Aorta (tissue), 5 donors: ENCODE measurements at regions not wholly inside any gene's neighbourhood (a gene's known extent, or its start where the extent isn't known, plus 50 kb on each side); places are given as distances from the start of the nearest gene placed in this dataset.

Experiments used
- ATAC-seq: fragments of 200-7000 bp; cut with Tn5 transposase; one replicate; pipeline ENCODE4 v1.9.1; 2022; ENCODE audit warnings: moderate library complexity; ENCODE audit not compliant: low FRiP score
- DNase-seq, 2 donors: peaks; one replicate each; pipeline ENCODE4 v3.0.0-alpha.2; 2020
- H3K27ac ChIP-seq, 2 donors: one replicate each; pipeline ENCODE4 v1.5.1; 2013; ENCODE audit warnings: low read length in 2 of 2, mild to moderate bottlenecking in 2 of 2, moderate library complexity in 2 of 2, control low read depth in 1 of 2, inconsistent platforms in 1 of 2, low read depth in 1 of 2
- H3K27me3 ChIP-seq, 2 donors: one replicate each; pipeline ENCODE4 v1.6.1; 2013; ENCODE audit warnings: control low read depth in 1 of 2, low read length in 1 of 2, mild to moderate bottlenecking in 1 of 2, moderate library complexity in 1 of 2; ENCODE audit not compliant: insufficient read depth in 2 of 2, control insufficient read depth in 1 of 2
- H3K36me3 ChIP-seq, 2 donors: one replicate each; pipeline ENCODE4 v1.6.1; 2013; ENCODE audit warnings: control low read depth in 1 of 2, low read length in 1 of 2, mild to moderate bottlenecking in 1 of 2; ENCODE audit not compliant: insufficient read depth in 2 of 2, control insufficient read depth in 1 of 2
- H3K4me1 ChIP-seq, 2 donors: one replicate each; pipeline ENCODE4 v1.6.1; 2013; ENCODE audit warnings: low read length in 2 of 2, control low read depth in 1 of 2, mild to moderate bottlenecking in 1 of 2, moderate library complexity in 1 of 2; ENCODE audit not compliant: insufficient read depth in 2 of 2, control insufficient read depth in 1 of 2
- H3K4me3 ChIP-seq, 2 donors: one replicate each; pipeline ENCODE4 v1.5.1; 2013; ENCODE audit warnings: low read length in 2 of 2, control low read depth in 1 of 2, mild to moderate bottlenecking in 1 of 2
- H3K9me3 ChIP-seq: one replicate; pipeline ENCODE4 v1.6.1; 2013; ENCODE audit warnings: mild to moderate bottlenecking, low read length; ENCODE audit not compliant: control insufficient read depth
- WGBS, 2 donors: extraction: QIAGEN DNeasy Blood & Tissue Kit; methylation state at CpG; one replicate each; pipeline ENCODE4 v1.1.7; 2013; 5-methylcytosine and 5-hydroxymethylcytosine counted together
- intact Hi-C, 2 donors: fragments of 100-400 bp; cut with DNase I; formaldehyde crosslinking; loops; one replicate each; pipeline versions ENCODE4 v1.14.2 to v1.15.0; 2022
- donor health status: healthy with polysubstance abuse.
- donor health status: Bipolar disorder and iron deficiency.
- donor health status: DM: no; HTN: no; CAD: no.
- donor health status: DM: no; HTN: no; CAD: no.
- donor health status: DM: yes; HTN: yes; CAD: no.

DNA sequence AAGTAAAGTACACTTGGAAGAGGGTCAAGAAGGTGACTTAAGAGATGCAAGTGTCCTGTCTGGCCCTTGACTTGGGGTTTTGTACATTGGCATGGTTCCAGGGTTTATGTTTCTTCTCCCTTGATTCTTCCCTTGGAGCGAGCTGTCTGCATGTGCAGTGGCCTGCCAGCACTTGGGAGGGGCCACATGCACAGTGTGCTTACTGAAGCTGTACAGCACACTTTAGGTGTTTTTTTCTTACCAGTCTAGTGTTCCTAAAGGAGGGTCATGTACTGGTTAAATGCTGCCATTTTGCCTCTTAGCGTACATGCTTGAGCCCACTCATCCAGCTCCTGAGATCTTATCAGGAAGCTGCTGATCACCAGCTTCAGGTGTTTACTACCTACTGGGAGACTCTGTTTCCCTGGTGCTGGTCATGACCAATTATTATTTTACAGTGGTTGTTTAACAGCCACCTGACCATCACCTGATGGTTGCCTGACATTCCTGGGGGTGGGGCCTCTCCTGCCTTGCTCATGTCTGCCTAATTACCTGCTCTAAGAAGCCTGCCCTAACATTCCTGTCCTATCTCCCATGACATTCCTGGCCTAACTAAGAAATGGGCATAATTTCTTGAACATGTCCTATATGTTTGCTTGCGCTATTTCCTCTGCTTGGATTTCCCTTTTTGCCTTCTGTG, 182.9 kb downstream of the MCHR2 start:
- ATAC-seq: no peak
- WGBS, 2 donors: 83 to 86% methylated on average over 3 of the region's 3 CpGs
- Histone ChIP-seq H3K9me3 (no peaks in the 10 kb centered on the region), H3K4me1 (no peaks in the 10 kb centered on the region), H3K27me3 (peaks cover 5% of the 10 kb centered on the region in 2 donors), H3K36me3 (no peaks in the 10 kb centered on the region), H3K27ac (no peak overlapping the region), H3K4me3 (no peak overlapping the region)
- no peak for DNase-seq
- intact Hi-C loops: no loop called here

DNA sequence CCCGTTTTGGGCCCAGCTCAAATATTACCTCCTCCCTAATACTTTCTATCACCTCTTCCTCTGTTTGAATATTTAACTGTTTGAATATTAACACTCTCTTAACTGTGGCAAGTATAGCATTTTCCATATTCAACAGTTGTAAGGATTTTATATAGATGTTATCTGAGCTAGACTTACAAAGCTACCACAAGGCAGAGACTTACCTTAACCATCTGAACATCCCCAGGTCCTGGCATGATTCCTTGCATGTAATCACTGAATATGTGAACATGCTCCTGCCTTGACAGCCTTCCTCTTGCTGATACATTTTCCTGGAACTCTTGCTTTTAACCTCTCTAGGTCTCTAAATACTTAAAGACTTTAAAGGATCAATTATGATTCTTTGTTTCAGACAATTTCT, 182.4 kb downstream of the MCHR2 start:
- Histone ChIP-seq H3K9me3 (no peaks in the 10 kb centered on the region), H3K36me3 (no peaks in the 10 kb centered on the region), H3K4me3 (no peak overlapping the region), H3K27me3 (peaks cover 5% of the 10 kb centered on the region in 2 donors), H3K27ac (no peak overlapping the region), H3K4me1 (no peaks in the 10 kb centered on the region)
- intact Hi-C loops: no loop called here
- DNase-seq: no peak
- 65 to 77% methylated on average over 1 of the region's 1 CpG for WGBS, 2 donors
- no peak for ATAC-seq

DNA sequence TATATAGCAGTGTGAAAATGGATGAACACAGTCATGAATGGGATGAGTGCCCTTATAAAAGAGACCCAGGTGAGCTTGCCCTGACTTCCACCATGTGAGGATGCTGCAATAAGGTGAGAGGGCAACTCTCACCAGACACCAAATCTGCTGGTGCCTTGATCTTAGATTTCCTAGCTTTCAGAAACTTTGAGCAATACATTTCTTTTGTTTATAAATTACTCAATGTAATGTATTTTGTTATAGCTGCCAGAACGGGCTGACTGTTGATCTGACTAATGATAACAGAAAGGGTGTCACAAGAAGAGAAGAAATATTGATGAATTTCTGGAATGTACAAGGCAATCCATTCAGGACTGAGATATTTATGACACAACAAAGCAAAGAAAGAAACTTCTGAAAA, 180.5 kb downstream of the MCHR2 start:
- Histone ChIP-seq H3K27me3 (peaks cover 5% of the 10 kb centered on the region in 2 donors), H3K9me3 (no peaks in the 10 kb centered on the region), H3K27ac (no peak overlapping the region), H3K36me3 (no peaks in the 10 kb centered on the region), H3K4me3 (no peak overlapping the region), H3K4me1 (no peaks in the 10 kb centered on the region)
- DNase-seq: no peak
- no peak for ATAC-seq
- intact Hi-C loops: no loop called here
- 0% methylated on average over 1 of the region's 1 CpG for WGBS, 2 donors

DNA sequence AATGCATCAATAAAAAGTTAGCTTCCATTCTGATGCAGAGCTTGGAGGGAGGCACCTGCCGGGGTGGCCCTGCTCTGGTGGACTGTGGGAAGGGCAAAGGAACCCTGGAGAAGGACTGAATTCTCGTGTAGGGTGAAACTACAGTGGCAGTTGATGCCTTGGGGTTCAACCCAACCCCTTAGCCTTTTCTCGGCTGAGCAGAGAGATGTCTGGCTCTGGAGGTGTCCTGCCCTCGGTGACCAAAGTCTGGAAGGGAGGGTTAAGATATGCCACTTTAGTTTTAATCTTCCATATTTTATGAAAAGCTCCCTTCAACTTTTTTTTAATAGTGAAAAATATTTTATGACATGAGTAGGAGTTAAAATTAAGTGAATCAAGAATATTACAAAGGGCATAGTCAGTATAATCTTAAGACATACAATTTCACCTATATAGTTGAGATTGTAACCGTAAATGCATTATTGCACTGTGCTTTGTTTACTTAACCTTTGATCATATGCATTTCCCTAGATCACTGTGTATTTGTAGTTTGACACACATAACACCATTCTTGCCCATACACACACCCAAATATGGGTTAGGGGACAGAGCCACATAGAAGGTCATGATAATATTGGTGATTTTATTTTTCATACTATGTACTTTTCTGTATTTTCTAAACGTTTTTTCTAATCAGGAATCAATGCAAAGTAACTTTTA, 179.6 kb downstream of the MCHR2 start:
- 63 to 67% methylated on average over 6 of the region's 6 CpGs for WGBS, 2 donors
- intact Hi-C loops: no loop called here
- no peak overlapping the region for H3K4me3 ChIP-seq
- H3K36me3 ChIP-seq: no peaks in the 10 kb centered on the region
- no peak for ATAC-seq
- H3K9me3 ChIP-seq: no peaks in the 10 kb centered on the region
- H3K4me1 ChIP-seq: no peaks in the 10 kb centered on the region
- no peak overlapping the region for H3K27ac ChIP-seq
- peaks cover 2 to 5% of the 10 kb centered on the region in 2 donors for H3K27me3 ChIP-seq
- DNase-seq: no peak

DNA sequence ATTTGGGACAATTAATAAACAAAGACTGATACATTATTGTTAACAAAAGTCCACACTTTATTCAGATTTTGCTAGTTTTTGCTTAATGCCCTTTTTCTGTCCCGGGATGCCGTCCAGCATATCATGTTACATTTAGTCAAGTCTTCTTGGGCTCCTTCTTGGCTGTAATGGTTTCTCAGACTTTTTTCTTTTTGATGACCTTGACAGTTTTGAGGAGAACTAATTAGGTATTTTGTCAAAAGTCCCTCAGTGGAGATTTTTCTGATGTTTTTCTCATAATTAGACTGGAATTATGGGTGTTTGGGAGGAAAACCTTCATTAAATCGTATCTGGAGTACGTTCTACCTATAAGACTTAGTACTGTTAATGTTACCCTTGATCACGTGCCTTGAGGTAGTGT, 177.2 kb downstream of the MCHR2 start:
- Histone ChIP-seq H3K27me3 (no peaks in the 10 kb centered on the region), H3K27ac (no peak overlapping the region), H3K9me3 (peaks cover 2% of the 10 kb centered on the region), H3K4me3 (no peak overlapping the region), H3K36me3 (no peaks in the 10 kb centered on the region), H3K4me1 (no peaks in the 10 kb centered on the region)
- no peak for ATAC-seq
- intact Hi-C loops: no loop called here
- 73 to 74% methylated on average over 5 of the region's 5 CpGs for WGBS, 2 donors
- no peak for DNase-seq

DNA sequence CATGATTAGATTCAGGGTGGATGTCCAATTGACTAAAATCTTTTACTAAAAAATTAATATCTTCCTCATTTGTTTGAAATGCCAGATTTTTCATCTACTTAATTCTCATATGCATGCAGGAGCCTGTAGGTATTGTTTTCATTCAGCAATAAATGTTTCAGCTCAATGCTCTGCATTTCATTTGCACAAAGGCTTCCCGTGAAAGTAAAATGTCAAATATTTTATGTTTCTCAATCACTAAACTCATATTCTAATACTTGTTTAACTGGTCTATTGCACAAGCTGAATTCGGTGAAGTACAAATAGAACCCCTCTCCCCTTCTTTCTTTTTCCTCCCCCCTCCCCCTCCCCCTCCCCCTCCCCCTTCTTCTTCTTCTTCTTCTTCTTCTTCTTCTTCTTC, 175.9 kb downstream of the MCHR2 start:
- H3K4me3 ChIP-seq: no peak overlapping the region
- ATAC-seq: no peak
- intact Hi-C loops: no loop called here
- H3K4me1 ChIP-seq: no peaks in the 10 kb centered on the region
- DNase-seq: no peak
- no peak overlapping the region for H3K27ac ChIP-seq
- H3K36me3 ChIP-seq: no peaks in the 10 kb centered on the region
- 55 to 71% methylated on average over 2 of the region's 2 CpGs for WGBS, 2 donors
- no peaks in the 10 kb centered on the region for H3K27me3 ChIP-seq
- H3K9me3 ChIP-seq: peaks cover 2% of the 10 kb centered on the region

DNA sequence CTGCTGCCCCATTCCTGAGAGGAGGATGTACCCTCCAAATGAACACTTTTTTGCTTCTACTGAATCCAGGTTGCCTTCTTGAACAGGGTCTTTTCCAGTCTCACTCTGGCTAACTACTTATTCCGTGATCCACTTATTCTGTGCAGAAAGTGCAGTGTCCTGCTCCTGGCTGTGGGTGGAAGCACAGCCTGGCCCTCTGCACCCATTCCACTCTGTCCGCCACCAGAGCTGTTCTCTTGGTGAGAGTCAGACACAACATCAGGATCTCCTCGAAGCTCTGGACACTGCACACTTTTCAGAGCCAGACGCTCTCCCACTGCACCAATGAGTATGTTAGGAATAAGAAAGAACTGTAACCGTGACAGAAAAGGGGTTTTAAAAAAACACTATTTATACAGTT, 174.2 kb downstream of the MCHR2 start:
- DNase-seq (no peak), ATAC-seq (no peak)
- H3K4me3 ChIP-seq: no peak overlapping the region
- H3K9me3 ChIP-seq: peaks cover 2% of the 10 kb centered on the region
- no peaks in the 10 kb centered on the region for H3K36me3 ChIP-seq
- no peak overlapping the region for H3K27ac ChIP-seq
- H3K27me3 ChIP-seq: no peaks in the 10 kb centered on the region
- no peaks in the 10 kb centered on the region for H3K4me1 ChIP-seq
- 69 to 70% methylated on average over 5 of the region's 5 CpGs for WGBS, 2 donors
- intact Hi-C loops: no loop called here

DNA sequence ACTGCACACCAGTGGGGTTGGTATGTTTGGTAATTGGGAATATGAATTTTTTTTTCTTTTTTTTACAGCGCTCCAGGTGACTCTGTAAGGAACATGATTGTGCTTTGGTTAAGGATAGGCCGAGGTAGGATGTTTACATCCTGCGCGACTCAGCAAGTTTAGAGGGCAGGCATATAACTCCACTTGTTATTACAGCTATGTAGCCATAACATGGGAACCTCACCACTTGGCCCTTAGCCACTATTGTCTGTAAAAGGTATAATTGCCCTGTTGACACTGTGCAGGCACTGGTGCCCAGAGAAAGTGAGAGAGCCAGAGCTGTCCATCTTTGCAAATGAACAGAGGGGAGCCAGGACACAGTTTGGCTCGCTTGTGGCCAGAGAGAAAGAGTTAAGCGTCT, 172.9 kb downstream of the MCHR2 start:
- H3K27me3 ChIP-seq: no peaks in the 10 kb centered on the region
- intact Hi-C loops: no loop called here
- H3K9me3 ChIP-seq: peaks cover 2% of the 10 kb centered on the region
- no peak overlapping the region for H3K4me3 ChIP-seq
- H3K27ac ChIP-seq: no peak overlapping the region
- no peaks in the 10 kb centered on the region for H3K36me3 ChIP-seq
- H3K4me1 ChIP-seq: no peaks in the 10 kb centered on the region
- no peak for DNase-seq
- ATAC-seq: no peak
- 72% methylated on average over 6 of the region's 6 CpGs for WGBS, 2 donors
